ENCODE measurements at regions not wholly inside any gene's neighbourhood (a gene's known extent, or its start where the extent isn't known, plus 50 kb on each side); places are given as distances from the start of the nearest gene placed in this dataset.

DNA sequence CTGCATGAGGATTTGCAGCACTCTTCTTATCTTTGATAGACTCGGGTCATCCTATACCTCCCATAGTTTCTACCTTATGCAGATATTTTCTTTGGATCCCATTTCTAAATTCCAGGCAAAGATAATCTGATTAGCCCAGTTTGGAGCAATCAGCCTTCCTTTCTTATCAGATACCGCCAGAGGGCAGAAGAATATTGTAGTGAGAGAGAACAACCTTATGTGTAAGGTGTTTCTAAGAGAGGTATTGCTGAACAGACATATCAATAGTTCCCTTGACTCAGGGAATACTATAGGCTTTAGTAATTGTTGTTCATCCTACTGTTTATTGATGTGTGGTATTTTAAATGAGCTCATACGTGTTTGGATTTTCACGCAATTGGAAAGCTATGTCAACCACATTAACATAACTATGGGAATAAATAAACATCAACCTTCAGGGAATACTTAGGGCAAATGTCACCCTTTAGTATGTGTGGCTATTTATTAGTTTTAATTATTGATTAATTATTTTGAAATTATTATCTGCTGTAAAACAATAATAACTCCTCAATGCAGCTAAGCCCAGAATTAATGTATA lies 1435.2 kb upstream of the CDH9 start:
- Histone ChIP-seq H3K27me3 (ENCODE audit: low read depth) (no peaks in the 10 kb centered on the region), H3K36me3 (no peaks in the 10 kb centered on the region), H3K27ac (no peak overlapping the region), H3K4me1 (no peaks in the 10 kb centered on the region), H3K9me3 (no peaks in the 10 kb centered on the region), H3K4me3 (no peak overlapping the region)
- intact Hi-C loops (cut with DNase I): no loop called here
- TF ChIP-seq, protein P1, sequence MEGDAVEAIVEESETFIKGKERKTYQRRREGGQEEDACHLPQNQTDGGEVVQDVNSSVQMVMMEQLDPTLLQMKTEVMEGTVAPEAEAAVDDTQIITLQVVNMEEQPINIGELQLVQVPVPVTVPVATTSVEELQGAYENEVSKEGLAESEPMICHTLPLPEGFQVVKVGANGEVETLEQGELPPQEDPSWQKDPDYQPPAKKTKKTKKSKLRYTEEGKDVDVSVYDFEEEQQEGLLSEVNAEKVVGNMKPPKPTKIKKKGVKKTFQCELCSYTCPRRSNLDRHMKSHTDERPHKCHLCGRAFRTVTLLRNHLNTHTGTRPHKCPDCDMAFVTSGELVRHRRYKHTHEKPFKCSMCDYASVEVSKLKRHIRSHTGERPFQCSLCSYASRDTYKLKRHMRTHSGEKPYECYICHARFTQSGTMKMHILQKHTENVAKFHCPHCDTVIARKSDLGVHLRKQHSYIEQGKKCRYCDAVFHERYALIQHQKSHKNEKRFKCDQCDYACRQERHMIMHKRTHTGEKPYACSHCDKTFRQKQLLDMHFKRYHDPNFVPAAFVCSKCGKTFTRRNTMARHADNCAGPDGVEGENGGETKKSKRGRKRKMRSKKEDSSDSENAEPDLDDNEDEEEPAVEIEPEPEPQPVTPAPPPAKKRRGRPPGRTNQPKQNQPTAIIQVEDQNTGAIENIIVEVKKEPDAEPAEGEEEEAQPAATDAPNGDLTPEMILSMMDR (IDR thresholded peaks at IDR 0.05): peak; percentile 28
- no peak for ATAC-seq
- no peak for DNase-seq

DNA sequence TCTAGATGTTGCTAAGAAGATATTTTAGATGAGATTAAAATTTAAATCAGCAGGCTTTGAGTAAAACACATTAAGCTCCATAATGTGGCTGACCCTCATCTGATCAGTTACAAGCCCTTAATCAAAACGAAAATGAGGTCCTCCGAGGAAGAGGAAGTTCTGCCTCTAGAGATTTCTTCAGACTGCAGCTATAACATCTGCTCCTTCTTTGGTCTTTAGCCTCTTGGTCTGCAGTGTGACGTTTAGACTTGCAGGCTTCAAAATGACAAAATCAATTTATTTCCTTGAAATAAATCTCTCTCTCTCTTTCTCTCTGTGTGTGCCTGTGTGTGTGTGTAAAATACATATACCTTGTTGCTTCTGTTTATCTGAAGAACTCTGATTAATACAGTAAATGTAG lies 1429.8 kb upstream of the CDH9 start:
- TF ChIP-seq, protein P1 (IDR thresholded peaks at IDR 0.05): no peak
- Histone ChIP-seq H3K9me3 (no peaks in the 10 kb centered on the region), H3K27me3 (ENCODE audit: low read depth) (no peaks in the 10 kb centered on the region), H3K36me3 (no peaks in the 10 kb centered on the region), H3K4me3 (no peak overlapping the region), H3K27ac (no peak overlapping the region), H3K4me1 (no peaks in the 10 kb centered on the region)
- intact Hi-C loops (cut with DNase I): no loop called here
- DNase-seq (no peak), ATAC-seq (no peak)

DNA sequence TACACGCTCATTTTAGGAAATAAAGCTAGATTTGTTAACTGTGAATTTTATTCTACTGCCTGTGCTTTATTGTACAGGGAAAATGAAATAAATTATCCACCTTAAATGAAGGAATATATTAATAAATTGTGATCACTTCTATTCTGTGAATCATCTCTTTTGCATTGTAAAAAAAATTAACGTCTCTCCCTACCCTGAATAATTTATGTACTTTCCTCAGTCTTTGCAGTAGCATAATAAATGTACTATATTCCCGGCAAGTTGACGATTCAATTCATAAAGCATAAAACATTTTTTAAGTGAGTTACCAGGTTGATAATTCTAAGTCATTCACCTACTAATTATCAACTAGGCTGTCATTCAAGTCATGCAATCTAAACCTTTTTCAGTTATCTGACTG lies 1425.3 kb upstream of the CDH9 start:
- no peak for ATAC-seq
- intact Hi-C loops (cut with DNase I): no loop called here

DNA sequence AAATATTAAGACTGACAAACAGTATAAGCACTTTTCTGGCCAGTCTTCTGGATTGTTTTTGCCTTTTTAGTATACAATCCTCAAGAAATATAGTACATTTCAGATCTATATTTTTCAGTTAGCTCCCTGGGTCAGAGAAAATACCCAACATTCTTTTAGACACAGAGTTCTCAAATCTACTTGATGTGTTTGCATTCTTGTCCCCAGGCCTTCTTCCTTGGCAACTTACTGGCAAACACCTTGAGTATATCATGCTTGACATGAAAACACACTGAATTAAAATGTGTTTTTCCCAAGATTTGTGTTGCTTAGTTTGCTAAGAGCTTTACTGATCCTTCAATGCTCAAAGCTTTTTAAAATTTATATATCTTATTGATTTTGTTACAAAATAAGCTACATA lies 1413.1 kb upstream of the CDH9 start:
- H3K27ac ChIP-seq: no peak overlapping the region
- no peak overlapping the region for H3K4me3 ChIP-seq
- H3K36me3 ChIP-seq: no peaks in the 10 kb centered on the region
- H3K9me3 ChIP-seq: peaks cover 3% of the 10 kb centered on the region
- peak in 1 of 2 donors; percentile 68 for ATAC-seq
- DNase-seq: no peak
- intact Hi-C loops (cut with DNase I): no loop called here
- no peaks in the 10 kb centered on the region for H3K27me3 ChIP-seq (ENCODE audit: low read depth)
- H3K4me1 ChIP-seq: no peaks in the 10 kb centered on the region
- TF ChIP-seq, protein P1 (IDR thresholded peaks at IDR 0.05): no peak

More for the DNA sequence above, 1425.3 kb upstream of the CDH9 start:
- H3K27ac ChIP-seq: no peak overlapping the region
- H3K36me3 ChIP-seq: no peaks in the 10 kb centered on the region
- no peaks in the 10 kb centered on the region for H3K9me3 ChIP-seq
- TF ChIP-seq, protein P1 (IDR thresholded peaks at IDR 0.05): no peak
- no peaks in the 10 kb centered on the region for H3K27me3 ChIP-seq (ENCODE audit: low read depth)
- H3K4me3 ChIP-seq: no peak overlapping the region
- no peaks in the 10 kb centered on the region for H3K4me1 ChIP-seq
- DNase-seq: no peak

DNA sequence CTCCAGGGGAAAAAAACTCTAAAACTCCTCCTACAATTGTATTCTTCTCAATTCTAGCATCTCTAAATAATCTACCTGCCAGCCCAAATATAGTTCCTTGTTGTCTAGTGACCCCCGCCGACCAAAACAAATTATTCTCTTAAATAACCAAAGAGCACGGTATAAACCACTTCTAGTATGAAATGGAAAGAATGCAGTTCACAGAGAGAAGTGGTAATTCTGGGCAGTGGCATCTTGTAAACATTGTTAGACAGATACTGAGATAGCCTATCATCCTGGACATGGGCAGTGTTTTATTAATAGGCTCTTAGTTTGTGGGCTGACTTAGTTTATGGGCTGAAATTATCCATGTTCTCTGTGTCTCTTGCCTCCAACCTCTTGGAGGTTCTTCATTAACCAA lies 1412.6 kb upstream of the CDH9 start:
- Histone ChIP-seq H3K9me3 (peaks cover 7% of the 10 kb centered on the region), H3K4me1 (no peaks in the 10 kb centered on the region), H3K36me3 (no peaks in the 10 kb centered on the region), H3K4me3 (no peak overlapping the region), H3K27me3 (ENCODE audit: low read depth) (no peaks in the 10 kb centered on the region), H3K27ac (no peak overlapping the region)
- ATAC-seq: peak in 1 of 2 donors; percentile 68
- TF ChIP-seq, protein P1 (IDR thresholded peaks at IDR 0.05): no peak
- intact Hi-C loops (cut with DNase I): no loop called here
- DNase-seq: no peak
